ENCODE measurements at regions not wholly inside any gene's neighbourhood (a gene's known extent, or its start where the extent isn't known, plus 50 kb on each side); places are given as distances from the start of the nearest gene placed in this dataset.

GRCh38 chr2:107730898-107731297, 95.8 kb upstream of the RGPD4 start:
- TF ChIP-seq FOXP2 (optimal IDR thresholded peaks at IDR 0.05; ENCODE audit: borderline replicate concordance, extremely low read depth, extremely low read length, insufficient read depth) (no peak), TAF1 (IDR thresholded peaks at IDR 0.05; ENCODE audit: borderline replicate concordance, insufficient read depth, low read length) (no peak), REST (IDR thresholded peaks at IDR 0.05; ENCODE audit: insufficient read depth in 1 of 2, low read depth in 2 of 2, low read length in 2 of 2) (no peak)

- TF ChIP-seq REST (IDR thresholded peaks at IDR 0.05; ENCODE audit: insufficient read depth in 1 of 2, low read depth in 2 of 2, low read length in 2 of 2) = no peak
- TF ChIP-seq SIN3A (IDR thresholded peaks at IDR 0.05; ENCODE audit: borderline replicate concordance, insufficient read depth, low read length) = no peak
- TF ChIP-seq FOXP2 (optimal IDR thresholded peaks at IDR 0.05; ENCODE audit: borderline replicate concordance, extremely low read depth, extremely low read length, insufficient read depth) = no peak
- no peak for TF ChIP-seq TAF1 (IDR thresholded peaks at IDR 0.05; ENCODE audit: borderline replicate concordance, insufficient read depth, low read length)
- no peak for TF ChIP-seq POLR2AphosphoS5 (IDR thresholded peaks at IDR 0.05; ENCODE audit: low read depth, low read length)
Measured at GRCh38 chr2:107731435-107731834, 95.3 kb upstream of the RGPD4 start.

- TF ChIP-seq TAF1 (IDR thresholded peaks at IDR 0.05; ENCODE audit: borderline replicate concordance, insufficient read depth, low read length) = no peak
- no peak for TF ChIP-seq POLR2AphosphoS5 (IDR thresholded peaks at IDR 0.05; ENCODE audit: low read depth, low read length)
- TF ChIP-seq REST (IDR thresholded peaks at IDR 0.05; ENCODE audit: insufficient read depth in 1 of 2, low read depth in 2 of 2, low read length in 2 of 2) = no peak
- TF ChIP-seq SIN3A (IDR thresholded peaks at IDR 0.05; ENCODE audit: borderline replicate concordance, insufficient read depth, low read length) = no peak
- no peak for TF ChIP-seq FOXP2 (optimal IDR thresholded peaks at IDR 0.05; ENCODE audit: borderline replicate concordance, extremely low read depth, extremely low read length, insufficient read depth)
Measured at GRCh38 chr2:107735201-107735600, 91.5 kb upstream of the RGPD4 start.

GRCh38 chr2:107737756-107738155, 88.9 kb upstream of the RGPD4 start:
- no peak for TF ChIP-seq POLR2AphosphoS5 (IDR thresholded peaks at IDR 0.05; ENCODE audit: low read depth, low read length)
- no peak for TF ChIP-seq REST (IDR thresholded peaks at IDR 0.05; ENCODE audit: insufficient read depth in 1 of 2, low read depth in 2 of 2, low read length in 2 of 2)
- no peak for TF ChIP-seq FOXP2 (optimal IDR thresholded peaks at IDR 0.05; ENCODE audit: borderline replicate concordance, extremely low read depth, extremely low read length, insufficient read depth)
- TF ChIP-seq SIN3A (IDR thresholded peaks at IDR 0.05; ENCODE audit: borderline replicate concordance, insufficient read depth, low read length) = no peak
- TF ChIP-seq TAF1 (IDR thresholded peaks at IDR 0.05; ENCODE audit: borderline replicate concordance, insufficient read depth, low read length) = no peak

- no peak for TF ChIP-seq SIN3A (IDR thresholded peaks at IDR 0.05; ENCODE audit: borderline replicate concordance, insufficient read depth, low read length)
- TF ChIP-seq REST (IDR thresholded peaks at IDR 0.05; ENCODE audit: insufficient read depth in 1 of 2, low read depth in 2 of 2, low read length in 2 of 2) = no peak
- no peak for TF ChIP-seq POLR2AphosphoS5 (IDR thresholded peaks at IDR 0.05; ENCODE audit: low read depth, low read length)
- no peak for TF ChIP-seq FOXP2 (optimal IDR thresholded peaks at IDR 0.05; ENCODE audit: borderline replicate concordance, extremely low read depth, extremely low read length, insufficient read depth)
- no peak for TF ChIP-seq TAF1 (IDR thresholded peaks at IDR 0.05; ENCODE audit: borderline replicate concordance, insufficient read depth, low read length)
Measured at GRCh38 chr2:107738266-107738665, 88.4 kb upstream of the RGPD4 start.
